SK-N-SH treated with all-trans-retinoic acid at 6 μM for 48 hours (cell line): ENCODE measurements at regions not wholly inside any gene's neighbourhood (a gene's known extent, or its start where the extent isn't known, plus 50 kb on each side); places are given as distances from the start of the nearest gene placed in this dataset.

Experiments used
- ARNTL ChIP-seq: fragments of 450-650 bp; formaldehyde crosslinking; IDR thresholded peaks from 2 replicates; pipeline ENCODE4 v1.5.0; 2020; ENCODE audit warnings: low read depth, mild to moderate bottlenecking, moderate library complexity, borderline replicate concordance
- BACH2 ChIP-seq: fragments of 250-450 bp; sonication (Bioruptor Pico); IDR thresholded peaks from 2 replicates; pipeline ENCODE4 v1.9.0; 2021; ENCODE audit warnings: mild to moderate bottlenecking, borderline replicate concordance
- CSDC2 ChIP-seq: fragments of 250-450 bp; sonication (Bioruptor Pico); IDR thresholded peaks from 2 replicates; pipeline ENCODE4 v1.5.0; 2020; ENCODE audit warnings: mild to moderate bottlenecking, moderate library complexity
- GLIS3 ChIP-seq: fragments of 250-450 bp; sonication (Bioruptor Pico); IDR thresholded peaks from 2 replicates; pipeline ENCODE4 v1.5.0; 2020; ENCODE audit warnings: mild to moderate bottlenecking, moderate library complexity
- OSR1 ChIP-seq: fragments of 250-450 bp; sonication (Bioruptor Pico); IDR thresholded peaks from 2 replicates; pipeline ENCODE4 v1.8.0; 2022; ENCODE audit warnings: moderate library complexity, mild to moderate bottlenecking, inconsistent platforms
- PPARA ChIP-seq: fragments of 250-450 bp; sonication (Bioruptor Pico); IDR thresholded peaks from 2 replicates; pipeline ENCODE4 v1.5.0; 2020; ENCODE audit warnings: mild to moderate bottlenecking, borderline replicate concordance
- TCF4 ChIP-seq: fragments of 250-450 bp; sonication (Bioruptor Pico); IDR thresholded peaks from 2 replicates; pipeline ENCODE4 v1.8.0; 2021; ENCODE audit warnings: mild to moderate bottlenecking, moderate library complexity, borderline replicate concordance
- TOX ChIP-seq: fragments of 250-450 bp; sonication (Bioruptor Pico); IDR thresholded peaks from 2 replicates; pipeline ENCODE4 v1.8.0; 2021; ENCODE audit warnings: mild to moderate bottlenecking, moderate library complexity, borderline replicate concordance
- ZC3H10 ChIP-seq: fragments of 250-450 bp; sonication (Bioruptor Pico); IDR thresholded peaks from 2 replicates; pipeline ENCODE4 v1.5.1; 2021; ENCODE audit warnings: mild to moderate bottlenecking, moderate library complexity
- ZFP3 ChIP-seq: fragments of 250-450 bp; sonication (Bioruptor Pico); IDR thresholded peaks from 2 replicates; pipeline ENCODE4 v1.5.0; 2020; ENCODE audit warnings: mild to moderate bottlenecking, moderate library complexity
- ZNF8 ChIP-seq: fragments of 450-650 bp; formaldehyde crosslinking; IDR thresholded peaks from 2 replicates; pipeline ENCODE4 v1.5.0; 2020; ENCODE audit warnings: mild to moderate bottlenecking, moderate library complexity
- TF ChIP-seq, protein P1 (sequence below): fragments of 250-450 bp; sonication (Bioruptor Pico); IDR thresholded peaks from 2 replicates; pipeline ENCODE4 v1.8.0; 2020; ENCODE audit warnings: mild to moderate bottlenecking, moderate library complexity, borderline replicate concordance
- TF ChIP-seq, protein P2 (sequence below): fragments of 250-450 bp; sonication (Bioruptor Pico); IDR thresholded peaks from 2 replicates; pipeline ENCODE4 v1.5.0; 2020; ENCODE audit warnings: mild to moderate bottlenecking, moderate library complexity
- TF ChIP-seq, protein P3 (sequence below): fragments of 250-450 bp; sonication (Bioruptor Pico); IDR thresholded peaks from 2 replicates; pipeline ENCODE4 v1.5.1; 2020; ENCODE audit warnings: low read depth, mild to moderate bottlenecking, moderate library complexity

DNA sequence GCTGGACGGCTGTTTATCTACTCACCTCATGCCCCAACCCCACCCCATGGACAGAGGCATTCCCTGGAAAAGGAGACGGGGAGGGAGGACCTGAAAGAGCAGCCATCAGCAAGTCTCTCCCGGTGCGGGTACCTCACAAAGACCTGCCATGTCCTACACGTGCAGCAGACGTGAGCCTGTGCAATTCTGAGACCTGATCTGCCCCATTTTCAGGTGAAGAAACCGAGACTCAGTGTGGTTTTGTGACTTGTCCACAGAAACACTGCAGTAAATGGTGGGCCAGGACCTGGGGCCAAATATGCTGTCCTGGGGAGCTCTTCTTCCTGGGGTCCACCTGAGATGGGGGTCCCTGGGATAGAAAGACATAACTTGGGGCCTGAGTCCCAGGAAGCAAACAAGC, 137.0 kb upstream of the LINGO1 start:
- TF ChIP-seq PPARA (no peak), ZFP3 (no peak), CSDC2 (CRISPR knock-in tag) (no peak), ZNF8 (CRISPR knock-in tag) (no peak), GLIS3 (no peak), ARNTL (CRISPR knock-in tag) (no peak), OSR1 (no peak), TCF4 (CRISPR knock-in tag) (no peak), ZC3H10 (CRISPR knock-in tag) (no peak), TOX (CRISPR knock-in tag) (no peak), BACH2 (no peak)
- TF ChIP-seq, protein P1, sequence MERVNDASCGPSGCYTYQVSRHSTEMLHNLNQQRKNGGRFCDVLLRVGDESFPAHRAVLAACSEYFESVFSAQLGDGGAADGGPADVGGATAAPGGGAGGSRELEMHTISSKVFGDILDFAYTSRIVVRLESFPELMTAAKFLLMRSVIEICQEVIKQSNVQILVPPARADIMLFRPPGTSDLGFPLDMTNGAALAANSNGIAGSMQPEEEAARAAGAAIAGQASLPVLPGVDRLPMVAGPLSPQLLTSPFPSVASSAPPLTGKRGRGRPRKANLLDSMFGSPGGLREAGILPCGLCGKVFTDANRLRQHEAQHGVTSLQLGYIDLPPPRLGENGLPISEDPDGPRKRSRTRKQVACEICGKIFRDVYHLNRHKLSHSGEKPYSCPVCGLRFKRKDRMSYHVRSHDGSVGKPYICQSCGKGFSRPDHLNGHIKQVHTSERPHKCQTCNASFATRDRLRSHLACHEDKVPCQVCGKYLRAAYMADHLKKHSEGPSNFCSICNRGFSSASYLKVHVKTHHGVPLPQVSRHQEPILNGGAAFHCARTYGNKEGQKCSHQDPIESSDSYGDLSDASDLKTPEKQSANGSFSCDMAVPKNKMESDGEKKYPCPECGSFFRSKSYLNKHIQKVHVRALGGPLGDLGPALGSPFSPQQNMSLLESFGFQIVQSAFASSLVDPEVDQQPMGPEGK (CRISPR knock-in tag): no peak
- TF ChIP-seq, protein P2, sequence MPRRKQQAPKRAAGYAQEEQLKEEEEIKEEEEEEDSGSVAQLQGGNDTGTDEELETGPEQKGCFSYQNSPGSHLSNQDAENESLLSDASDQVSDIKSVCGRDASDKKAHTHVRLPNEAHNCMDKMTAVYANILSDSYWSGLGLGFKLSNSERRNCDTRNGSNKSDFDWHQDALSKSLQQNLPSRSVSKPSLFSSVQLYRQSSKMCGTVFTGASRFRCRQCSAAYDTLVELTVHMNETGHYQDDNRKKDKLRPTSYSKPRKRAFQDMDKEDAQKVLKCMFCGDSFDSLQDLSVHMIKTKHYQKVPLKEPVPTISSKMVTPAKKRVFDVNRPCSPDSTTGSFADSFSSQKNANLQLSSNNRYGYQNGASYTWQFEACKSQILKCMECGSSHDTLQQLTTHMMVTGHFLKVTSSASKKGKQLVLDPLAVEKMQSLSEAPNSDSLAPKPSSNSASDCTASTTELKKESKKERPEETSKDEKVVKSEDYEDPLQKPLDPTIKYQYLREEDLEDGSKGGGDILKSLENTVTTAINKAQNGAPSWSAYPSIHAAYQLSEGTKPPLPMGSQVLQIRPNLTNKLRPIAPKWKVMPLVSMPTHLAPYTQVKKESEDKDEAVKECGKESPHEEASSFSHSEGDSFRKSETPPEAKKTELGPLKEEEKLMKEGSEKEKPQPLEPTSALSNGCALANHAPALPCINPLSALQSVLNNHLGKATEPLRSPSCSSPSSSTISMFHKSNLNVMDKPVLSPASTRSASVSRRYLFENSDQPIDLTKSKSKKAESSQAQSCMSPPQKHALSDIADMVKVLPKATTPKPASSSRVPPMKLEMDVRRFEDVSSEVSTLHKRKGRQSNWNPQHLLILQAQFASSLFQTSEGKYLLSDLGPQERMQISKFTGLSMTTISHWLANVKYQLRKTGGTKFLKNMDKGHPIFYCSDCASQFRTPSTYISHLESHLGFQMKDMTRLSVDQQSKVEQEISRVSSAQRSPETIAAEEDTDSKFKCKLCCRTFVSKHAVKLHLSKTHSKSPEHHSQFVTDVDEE (CRISPR knock-in tag): no peak
- TF ChIP-seq, protein P3, sequence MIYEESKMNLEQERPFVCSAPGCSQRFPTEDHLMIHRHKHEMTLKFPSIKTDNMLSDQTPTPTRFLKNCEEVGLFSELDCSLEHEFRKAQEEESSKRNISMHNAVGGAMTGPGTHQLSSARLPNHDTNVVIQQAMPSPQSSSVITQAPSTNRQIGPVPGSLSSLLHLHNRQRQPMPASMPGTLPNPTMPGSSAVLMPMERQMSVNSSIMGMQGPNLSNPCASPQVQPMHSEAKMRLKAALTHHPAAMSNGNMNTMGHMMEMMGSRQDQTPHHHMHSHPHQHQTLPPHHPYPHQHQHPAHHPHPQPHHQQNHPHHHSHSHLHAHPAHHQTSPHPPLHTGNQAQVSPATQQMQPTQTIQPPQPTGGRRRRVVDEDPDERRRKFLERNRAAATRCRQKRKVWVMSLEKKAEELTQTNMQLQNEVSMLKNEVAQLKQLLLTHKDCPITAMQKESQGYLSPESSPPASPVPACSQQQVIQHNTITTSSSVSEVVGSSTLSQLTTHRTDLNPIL: no peak
